ENCODE measurements at regions not wholly inside any gene's neighbourhood (a gene's known extent, or its start where the extent isn't known, plus 50 kb on each side); places are given as distances from the start of the nearest gene placed in this dataset.

GRCh38 chrX:40169193-40170101, 71.7 kb upstream of the BCOR start (continued):
- TF ChIP-seq ELK1 (IDR thresholded peaks at IDR 0.05; ENCODE audit: low read depth, low read length) (no peak), ZSCAN29 (IDR thresholded peaks at IDR 0.05) (no peak), MTA2 (IDR thresholded peaks at IDR 0.05; ENCODE audit: low read depth) (no peak), ZBTB4 (CRISPR knock-in tag; IDR thresholded peaks at IDR 0.05) (no peak), DPF2 (IDR thresholded peaks at IDR 0.05) (no peak), STAT3 (IDR thresholded peaks at IDR 0.05; ENCODE audit: low read depth, low read length) (no peak), HSF1 (IDR thresholded peaks at IDR 0.05; ENCODE audit: low read depth, low read length) (no peak), USF1 (IDR thresholded peaks at IDR 0.05; ENCODE audit: borderline replicate concordance, extremely low read length, insufficient read depth, low read depth, low read length) (peak; percentile 9), ZBTB33 (IDR thresholded peaks at IDR 0.05) (no peak), SMARCA5 (IDR thresholded peaks at IDR 0.05) (no peak), CREB1 (IDR thresholded peaks at IDR 0.05; ENCODE audit: low read depth) (no peak), YBX1 (IDR thresholded peaks at IDR 0.05) (no peak), ZNF384 (IDR thresholded peaks at IDR 0.05; ENCODE audit: borderline replicate concordance, low read depth, low read length) (peak; percentile 77), TCF12 (IDR thresholded peaks at IDR 0.05; ENCODE audit: low read depth, low read length) (peak; percentile 74), SIN3A (IDR thresholded peaks at IDR 0.05; ENCODE audit: low read depth, low read length) (no peak), FOXK2 (IDR thresholded peaks at IDR 0.05) (peak; percentile 50; the same call in 1 of the 2 replicates), ATF3 (IDR thresholded peaks at IDR 0.05; ENCODE audit: borderline replicate concordance, extremely low read depth, low read depth, low read length) (no peak), ZNF24 (IDR thresholded peaks at IDR 0.05) (no peak), CEBPB (IDR thresholded peaks at IDR 0.05; ENCODE audit: borderline replicate concordance in 1 of 2, low read depth in 2 of 2, low read length in 2 of 2) (no peak), NBN (IDR thresholded peaks at IDR 0.05) (no peak), MXI1 (IDR thresholded peaks at IDR 0.05; ENCODE audit: low read depth, low read length) (no peak), POLR2AphosphoS2 (IDR thresholded peaks at IDR 0.05; ENCODE audit: low read depth, low read length) (no peak)
